DND-41 (cell line): ENCODE measurements at regions not wholly inside any gene's neighbourhood (a gene's known extent, or its start where the extent isn't known, plus 50 kb on each side); places are given as distances from the start of the nearest gene placed in this dataset.

ENCODE experiments used
- ATAC-seq: fragments of 200-7000 bp; cut with Tn5 transposase; 3 replicates; pipeline ENCODE4 v1.9.1; 2021; ENCODE audit warnings: low read depth; ENCODE audit not compliant: insufficient read depth
- DNase-seq: peaks from one replicate; pipeline ENCODE4 v3.0.0-alpha.2; 2020
- H2AFZ ChIP-seq: 2 replicates; pipeline ENCODE4 v1.6.0; 2012; ENCODE audit warnings: low read depth, low read length
- H3K27ac ChIP-seq: 2 replicates; pipeline ENCODE4 v1.5.1; 2012; ENCODE audit warnings: low read length, inconsistent platforms
- H3K27me3 ChIP-seq: fragments of 200-600 bp; sonication (generic); 2 replicates; pipeline ENCODE4 v1.6.0; 2012; ENCODE audit warnings: low read length, mild to moderate bottlenecking, inconsistent platforms; ENCODE audit not compliant: insufficient read depth, poor library complexity
- H3K36me3 ChIP-seq: 2 replicates; pipeline ENCODE4 v1.5.1; 2012; ENCODE audit warnings: low read length, inconsistent platforms; ENCODE audit not compliant: insufficient read depth
- H3K4me1 ChIP-seq: 2 replicates; pipeline ENCODE4 v1.5.1; 2012; ENCODE audit warnings: mild to moderate bottlenecking, low read length; ENCODE audit not compliant: insufficient read depth
- H3K4me2 ChIP-seq: 2 replicates; pipeline ENCODE4 v1.6.0; 2012; ENCODE audit warnings: mild to moderate bottlenecking, moderate library complexity, low read length, inconsistent platforms; ENCODE audit not compliant: insufficient read depth
- H3K4me3 ChIP-seq, 2 experiments: fragments of 200-600 bp in 1 of 2; shearing (Covaris generic) in 1 of 2; 2 replicates each; pipeline ENCODE4 v1.5.1; 2012 to 2016; ENCODE audit warnings: inconsistent platforms in 2 of 2, low read length in 2 of 2, mild to moderate bottlenecking in 2 of 2, low read depth in 1 of 2, moderate library complexity in 1 of 2
- H3K79me2 ChIP-seq: 2 replicates; pipeline ENCODE4 v1.6.0; 2012; ENCODE audit warnings: low read length, inconsistent platforms; ENCODE audit not compliant: insufficient read depth
- H3K9ac ChIP-seq: 2 replicates; pipeline ENCODE4 v1.6.0; 2012; ENCODE audit warnings: low read depth, mild to moderate bottlenecking, inconsistent platforms, low read length, moderate library complexity
- H3K9me3 ChIP-seq: 2 replicates; pipeline ENCODE4 v1.5.1; 2012; ENCODE audit warnings: low read length, moderate library complexity, mild to moderate bottlenecking, inconsistent platforms; ENCODE audit not compliant: insufficient read depth, severe bottlenecking
- H4K20me1 ChIP-seq: 2 replicates; pipeline ENCODE4 v1.6.0; 2012; ENCODE audit warnings: low read length; ENCODE audit not compliant: insufficient read depth
- EZH2 ChIP-seq: IDR thresholded peaks from 3 replicates; pipeline ENCODE4 v1.6.1; 2012; ENCODE audit warnings: borderline replicate concordance, low read depth, mild to moderate bottlenecking, moderate library complexity, low read length, inconsistent platforms; ENCODE audit not compliant: severe bottlenecking
- TF ChIP-seq, protein P1 (sequence below): IDR thresholded peaks from 2 replicates; pipeline ENCODE4 v1.5.1; 2012; ENCODE audit warnings: borderline replicate concordance, low read length, moderate library complexity, mild to moderate bottlenecking; ENCODE audit not compliant: poor library complexity, severe bottlenecking; ENCODE audit errors: extremely low read depth

DNA sequence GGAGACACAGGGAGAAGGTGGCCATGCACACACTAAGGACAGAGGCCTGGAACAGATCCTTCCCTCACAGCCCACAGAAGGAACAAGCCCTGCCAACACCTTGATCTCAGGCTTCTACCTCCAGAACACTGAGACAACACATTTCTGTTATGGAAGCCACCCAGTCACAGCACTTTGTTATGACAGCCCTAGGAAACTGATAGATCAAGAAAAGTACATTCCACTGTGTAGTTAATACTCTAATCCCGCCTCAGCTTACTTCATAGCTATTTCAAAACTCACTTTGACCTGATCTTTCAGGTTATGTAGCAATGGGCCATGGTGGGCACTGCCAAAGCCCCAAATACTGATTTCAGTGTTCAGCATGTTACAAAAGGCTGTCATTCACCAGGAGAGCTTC is 66.8 kb downstream of the CD24 start:
- no peaks in the 10 kb centered on the region for H3K27me3 ChIP-seq
- no peaks in the 10 kb centered on the region for H3K9me3 ChIP-seq
- no peaks in the 10 kb centered on the region for H3K4me1 ChIP-seq
- H3K36me3 ChIP-seq: no peaks in the 10 kb centered on the region
- no peak overlapping the region for H3K9ac ChIP-seq
- no peak overlapping the region for H3K4me2 ChIP-seq
- no peak overlapping the region for H3K4me3 ChIP-seq
- no peaks in the 10 kb centered on the region for H4K20me1 ChIP-seq
- DNase-seq (no peak), ATAC-seq (no peak)
- no peak overlapping the region for H3K27ac ChIP-seq
- TF ChIP-seq EZH2: no peak
- TF ChIP-seq, protein P1, sequence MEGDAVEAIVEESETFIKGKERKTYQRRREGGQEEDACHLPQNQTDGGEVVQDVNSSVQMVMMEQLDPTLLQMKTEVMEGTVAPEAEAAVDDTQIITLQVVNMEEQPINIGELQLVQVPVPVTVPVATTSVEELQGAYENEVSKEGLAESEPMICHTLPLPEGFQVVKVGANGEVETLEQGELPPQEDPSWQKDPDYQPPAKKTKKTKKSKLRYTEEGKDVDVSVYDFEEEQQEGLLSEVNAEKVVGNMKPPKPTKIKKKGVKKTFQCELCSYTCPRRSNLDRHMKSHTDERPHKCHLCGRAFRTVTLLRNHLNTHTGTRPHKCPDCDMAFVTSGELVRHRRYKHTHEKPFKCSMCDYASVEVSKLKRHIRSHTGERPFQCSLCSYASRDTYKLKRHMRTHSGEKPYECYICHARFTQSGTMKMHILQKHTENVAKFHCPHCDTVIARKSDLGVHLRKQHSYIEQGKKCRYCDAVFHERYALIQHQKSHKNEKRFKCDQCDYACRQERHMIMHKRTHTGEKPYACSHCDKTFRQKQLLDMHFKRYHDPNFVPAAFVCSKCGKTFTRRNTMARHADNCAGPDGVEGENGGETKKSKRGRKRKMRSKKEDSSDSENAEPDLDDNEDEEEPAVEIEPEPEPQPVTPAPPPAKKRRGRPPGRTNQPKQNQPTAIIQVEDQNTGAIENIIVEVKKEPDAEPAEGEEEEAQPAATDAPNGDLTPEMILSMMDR: no peak
- no peak overlapping the region for H2AFZ ChIP-seq
- no peaks in the 10 kb centered on the region for H3K79me2 ChIP-seq

- no peaks in the 10 kb centered on the region for H4K20me1 ChIP-seq
- H3K27ac ChIP-seq: no peak overlapping the region
- DNase-seq (no peak), ATAC-seq (no peak)
- H3K36me3 ChIP-seq: no peaks in the 10 kb centered on the region
- H3K4me3 ChIP-seq: no peak overlapping the region
- H3K9me3 ChIP-seq: no peaks in the 10 kb centered on the region
- H3K9ac ChIP-seq: no peak overlapping the region
- no peak overlapping the region; the same call in 1 of the 2 replicates for H2AFZ ChIP-seq
- H3K79me2 ChIP-seq: no peaks in the 10 kb centered on the region
- H3K4me1 ChIP-seq: no peaks in the 10 kb centered on the region
- no peak overlapping the region for H3K4me2 ChIP-seq
- no peaks in the 10 kb centered on the region for H3K27me3 ChIP-seq
- no peak for TF ChIP-seq EZH2
- TF ChIP-seq, protein P1: no peak
Observed at GRCh38 chr6:106906232-106906631, 68.3 kb downstream of the CD24 start.

DNA sequence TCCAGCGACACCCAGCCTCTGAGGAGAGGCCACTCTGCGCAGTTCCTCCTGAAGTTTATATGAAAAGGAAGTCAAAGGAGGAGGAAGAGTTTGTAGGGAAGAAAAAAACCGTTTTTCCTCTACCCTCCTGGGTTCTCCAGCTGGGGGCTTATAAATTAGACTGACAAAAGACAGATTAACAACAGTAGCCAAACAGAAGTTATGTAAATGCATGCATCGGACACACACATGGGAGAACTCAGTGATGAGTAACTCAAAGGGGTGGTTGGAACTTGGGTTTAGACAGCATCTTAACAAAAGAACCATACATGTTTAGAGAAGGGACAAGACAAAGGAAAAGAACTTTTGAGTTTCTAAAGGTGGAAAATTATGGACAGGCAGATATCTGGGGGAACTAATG is 71.2 kb downstream of the CD24 start:
- H3K4me1 ChIP-seq: no peaks in the 10 kb centered on the region
- H4K20me1 ChIP-seq: no peaks in the 10 kb centered on the region
- H3K27me3 ChIP-seq: peaks cover 3% of the 10 kb centered on the region
- DNase-seq: no peak
- no peak overlapping the region for H2AFZ ChIP-seq
- no peaks in the 10 kb centered on the region for H3K79me2 ChIP-seq
- ATAC-seq: no peak
- H3K9ac ChIP-seq: no peak overlapping the region
- H3K36me3 ChIP-seq: no peaks in the 10 kb centered on the region
- H3K4me2 ChIP-seq: no peak overlapping the region
- H3K27ac ChIP-seq: no peak overlapping the region
- no peak overlapping the region for H3K4me3 ChIP-seq
- TF ChIP-seq, protein P1: no peak
- TF ChIP-seq EZH2: no peak
- H3K9me3 ChIP-seq: no peaks in the 10 kb centered on the region

GRCh38 chr6:106901062-106901461 is 73.5 kb downstream of the CD24 start:
- ATAC-seq (no peak), DNase-seq (no peak)
- Histone ChIP-seq H3K27me3 (peaks cover 3% of the 10 kb centered on the region), H3K27ac (no peak overlapping the region), H3K79me2 (no peaks in the 10 kb centered on the region), H3K4me1 (no peaks in the 10 kb centered on the region), H4K20me1 (no peaks in the 10 kb centered on the region), H3K4me3 (no peak overlapping the region), H3K9ac (no peak overlapping the region), H3K9me3 (no peaks in the 10 kb centered on the region), H3K4me2 (no peak overlapping the region), H3K36me3 (no peaks in the 10 kb centered on the region), H2AFZ (no peak overlapping the region)
- TF ChIP-seq, protein P1: no peak
- TF ChIP-seq EZH2: no peak
